GM23338 (cell line): ENCODE measurements at regions not wholly inside any gene's neighbourhood (a gene's known extent, or its start where the extent isn't known, plus 50 kb on each side); places are given as distances from the start of the nearest gene placed in this dataset.
"Not testable (repeated sequence)": the region's sequence is repeated elsewhere in the genome, so short reads cannot be mapped to it uniquely, and the experiment has no call there.

Experiments used
- ATAC-seq: fragments of 200-7000 bp; cut with Tn5 transposase; 3 replicates; pipeline ENCODE4 v1.9.1; 2020
- DNase-seq: peaks from one replicate; pipeline ENCODE4 v3.0.0-alpha.2; 2015; ENCODE audit warnings: low spot score
- H2AFZ ChIP-seq: fragments of 200-600 bp; sonication (generic); 2 replicates; pipeline ENCODE4 v1.8.0; 2016; ENCODE audit warnings: antibody characterized with exemption, mild to moderate bottlenecking, moderate library complexity
- H3F3A ChIP-seq: fragments of 200-600 bp; sonication (generic); replicated peaks from 2 replicates; pipeline ENCODE4 v1.8.0; 2017; ENCODE audit warnings: antibody characterized with exemption, mixed run types, low read depth
- H3K27ac ChIP-seq: fragments of 200-600 bp; sonication (generic); 2 replicates; pipeline ENCODE4 v1.6.1; 2016; ENCODE audit warnings: low read depth
- H3K27me3 ChIP-seq: fragments of 200-600 bp; sonication (generic); 2 replicates; pipeline ENCODE4 v1.8.0; 2016; ENCODE audit warnings: mild to moderate bottlenecking, mixed run types, moderate library complexity; ENCODE audit not compliant: insufficient read depth
- H3K36me3 ChIP-seq: fragments of 200-600 bp; sonication (generic); 2 replicates; pipeline ENCODE4 v1.8.0; 2016; ENCODE audit warnings: mild to moderate bottlenecking; ENCODE audit not compliant: insufficient read depth
- H3K4me1 ChIP-seq: fragments of 200-600 bp; sonication (generic); 2 replicates; pipeline ENCODE4 v1.8.0; 2016; ENCODE audit warnings: mild to moderate bottlenecking, moderate library complexity; ENCODE audit not compliant: insufficient read depth
- H3K4me2 ChIP-seq: fragments of 200-600 bp; sonication (generic); 2 replicates; pipeline ENCODE4 v1.7.1; 2017; ENCODE audit warnings: mixed run types
- H3K4me3 ChIP-seq: fragments of 200-600 bp; sonication (generic); 2 replicates; pipeline ENCODE4 v1.6.1; 2016; ENCODE audit warnings: mixed run types
- H3K79me2 ChIP-seq: fragments of 200-600 bp; sonication (generic); replicated peaks from 2 replicates; pipeline ENCODE4 v1.8.0; 2017; ENCODE audit warnings: mild to moderate bottlenecking; ENCODE audit not compliant: insufficient read depth
- H3K9me2 ChIP-seq: fragments of 200-600 bp; sonication (generic); 2 replicates; pipeline ENCODE4 v1.8.0; 2017; ENCODE audit not compliant: insufficient read depth
- H4K20me1 ChIP-seq: fragments of 200-600 bp; sonication (generic); replicated peaks from 2 replicates; pipeline ENCODE4 v1.8.0; 2017; ENCODE audit warnings: mild to moderate bottlenecking; ENCODE audit not compliant: insufficient read depth
- H3K27ac Mint-ChIP-seq: 2 replicates; pipeline ENCODE4 v1.8.0; 2020; ENCODE audit warnings: inconsistent platforms, mild to moderate bottlenecking, moderate library complexity, mixed read lengths
- H3K27me3 Mint-ChIP-seq: 3 replicates; pipeline ENCODE4 v1.8.0; 2022; ENCODE audit warnings: low read depth, mild to moderate bottlenecking, moderate library complexity, mixed read lengths, inconsistent platforms; ENCODE audit not compliant: insufficient read depth, poor library complexity
- H3K36me3 Mint-ChIP-seq: 3 replicates; pipeline ENCODE4 v1.8.0; 2021; ENCODE audit warnings: low read depth, mild to moderate bottlenecking, inconsistent platforms, moderate library complexity, mixed read lengths
- H3K4me1 Mint-ChIP-seq: 3 replicates; pipeline ENCODE4 v1.8.0; 2020; ENCODE audit warnings: mild to moderate bottlenecking, inconsistent platforms, mixed read lengths
- H3K4me3 Mint-ChIP-seq: 3 replicates; pipeline ENCODE4 v1.8.0; 2021; ENCODE audit warnings: moderate library complexity, mild to moderate bottlenecking, inconsistent platforms, mixed read lengths
- H3K9me3 Mint-ChIP-seq: 3 replicates; pipeline ENCODE4 v1.8.0; 2020; ENCODE audit warnings: moderate library complexity, mild to moderate bottlenecking, inconsistent platforms, mixed read lengths
- CREB1 ChIP-seq: fragments of 250-450 bp; sonication (Bioruptor Pico); IDR thresholded peaks from 2 replicates; pipeline ENCODE4 v1.5.0; 2020; ENCODE audit warnings: low read depth, mild to moderate bottlenecking, moderate library complexity
- CTCF ChIP-seq, 2 experiments: fragments of 200-600 bp in 1 of 2; sonication (generic) in 1 of 2; conservative IDR thresholded peaks; 2 replicates each; pipeline versions ENCODE4 v1.5.1 to v1.6.1; 2016 to 2017; ENCODE audit warnings: antibody characterized with exemption in 2 of 2, low read depth in 2 of 2, mild to moderate bottlenecking in 2 of 2, moderate library complexity in 1 of 2
- ETS1 ChIP-seq: IDR thresholded peaks from 2 replicates; pipeline ENCODE4 v1.6.1; 2016; ENCODE audit warnings: antibody characterized with exemption
- EZH2 ChIP-seq: fragments of 200-600 bp; sonication (generic); IDR thresholded peaks from one replicate; pipeline ENCODE4 v1.8.0; 2017; ENCODE audit warnings: antibody characterized with exemption, mild to moderate bottlenecking, low read depth; ENCODE audit not compliant: unreplicated experiment
- EZH2phosphoT487 ChIP-seq: fragments of 200-600 bp; sonication (generic); IDR thresholded peaks from one replicate; pipeline ENCODE4 v1.8.1; 2018; ENCODE audit warnings: antibody characterized with exemption; ENCODE audit not compliant: unreplicated experiment
- POLR2AphosphoS5 ChIP-seq: IDR thresholded peaks from 2 replicates; pipeline ENCODE4 v1.6.1; 2016; ENCODE audit warnings: antibody characterized with exemption, low read depth
- REST ChIP-seq: IDR thresholded peaks from one replicate; pipeline ENCODE4 v1.6.1; 2018; ENCODE audit warnings: antibody characterized with exemption; ENCODE audit not compliant: unreplicated experiment
- ZNF114 ChIP-seq: fragments of 250-450 bp; sonication (Bioruptor Pico); IDR thresholded peaks from 2 replicates; pipeline ENCODE4 v1.5.0; 2020; ENCODE audit warnings: mild to moderate bottlenecking, moderate library complexity
- ZNF331 ChIP-seq: fragments of 250-450 bp; sonication (Bioruptor Pico); IDR thresholded peaks from 2 replicates; pipeline ENCODE4 v1.5.0; 2020; ENCODE audit warnings: low read depth, mild to moderate bottlenecking, moderate library complexity

DNA sequence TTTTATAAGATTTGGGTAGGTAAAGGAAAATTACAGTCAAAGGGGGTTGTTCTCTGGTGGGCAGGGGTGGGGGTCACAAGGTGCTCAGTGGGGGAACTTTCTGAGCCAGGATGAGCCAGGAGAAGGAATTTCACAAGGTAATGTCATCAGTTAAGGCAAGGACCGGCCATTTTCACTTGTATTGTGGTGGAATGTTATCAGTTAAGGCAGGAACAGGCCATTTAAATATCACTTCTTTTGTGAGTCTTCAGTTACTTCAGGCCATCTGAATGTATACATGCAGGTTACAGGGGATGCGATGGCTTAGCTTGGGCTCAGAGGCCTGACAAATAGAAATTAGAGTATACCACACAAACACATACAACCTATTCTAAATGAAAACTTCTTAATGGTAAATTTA, 434.9 kb upstream of the NDST3 start:
- not testable (repeated sequence) for DNase-seq, H3K4me1 ChIP-seq, H2AFZ ChIP-seq, H3K79me2 ChIP-seq, ATAC-seq, H3K36me3 Mint-ChIP-seq, H3K27me3 ChIP-seq, H4K20me1 ChIP-seq, H3K4me3 Mint-ChIP-seq, H3K9me3 Mint-ChIP-seq, H3K27ac ChIP-seq, H3K27ac Mint-ChIP-seq, H3K4me2 ChIP-seq, H3K4me3 ChIP-seq, H3F3A ChIP-seq, H3K36me3 ChIP-seq, H3K9me2 ChIP-seq, H3K27me3 Mint-ChIP-seq
- peaks cover 14% of the 10 kb centered on the region; the same call in 2 of the 3 replicates for H3K4me1 Mint-ChIP-seq

GRCh38 chr4:117600936-117601335, 433.4 kb upstream of the NDST3 start:
- not testable (repeated sequence) for H3K4me2 ChIP-seq, H3K36me3 Mint-ChIP-seq, H4K20me1 ChIP-seq, H3K79me2 ChIP-seq, H3K27me3 Mint-ChIP-seq, ATAC-seq, H3K4me1 ChIP-seq, H3K9me3 Mint-ChIP-seq, H3K27me3 ChIP-seq, H3F3A ChIP-seq, H3K4me3 ChIP-seq, H3K9me2 ChIP-seq, DNase-seq, H3K27ac Mint-ChIP-seq, H2AFZ ChIP-seq, H3K36me3 ChIP-seq, H3K27ac ChIP-seq, H3K4me3 Mint-ChIP-seq
- peaks cover 14% of the 10 kb centered on the region; the same call in 2 of the 3 replicates for H3K4me1 Mint-ChIP-seq

- Histone ChIP-seq H3K27me3 (no peaks in the 10 kb centered on the region), H4K20me1 (no peaks in the 10 kb centered on the region), H3K36me3 (no peaks in the 10 kb centered on the region), H3K27ac (no peak overlapping the region), H3K4me3 (no peak overlapping the region), H3F3A (no peaks in the 10 kb centered on the region), H3K9me2 (no peaks in the 10 kb centered on the region), H3K4me2 (no peak overlapping the region), H3K79me2 (no peaks in the 10 kb centered on the region), H2AFZ (no peak overlapping the region), H3K4me1 (no peaks in the 10 kb centered on the region)
- Mint-ChIP-seq H3K27me3 (no peaks in the 10 kb centered on the region), H3K9me3 (no peaks in the 10 kb centered on the region), H3K27ac (no peak overlapping the region), H3K4me1 (no peaks in the 10 kb centered on the region), H3K36me3 (no peaks in the 10 kb centered on the region; the same call in 2 of the 3 replicates), H3K4me3 (no peak overlapping the region)
- ATAC-seq (no peak), DNase-seq (no peak)
- TF ChIP-seq ZNF331 (CRISPR knock-in tag) (no peak), ZNF114 (CRISPR knock-in tag) (no peak), REST (no peak), EZH2phosphoT487 (no peak), EZH2 (no peak), CREB1 (CRISPR knock-in tag) (no peak), POLR2AphosphoS5 (no peak), ETS1 (no peak), CTCF (conservative IDR thresholded peaks at IDR 0.05; ENCODE audit: low read depth in 2 of 2) (no peak)
These were observed 423.5 kb upstream of the NDST3 start for GRCh38 chr4:117610706-117611308.
